Mucosa of rectum (tissue), 2 donors: ENCODE measurements at regions not wholly inside any gene's neighbourhood (a gene's known extent, or its start where the extent isn't known, plus 50 kb on each side); places are given as distances from the start of the nearest gene placed in this dataset.
"Not testable (repeated sequence)": the region's sequence is repeated elsewhere in the genome, so short reads cannot be mapped to it uniquely, and the experiment has no call there.

Experiments used
- H3K27ac ChIP-seq, 2 donors: one replicate each; pipeline ENCODE4 v1.7.0; 2013; ENCODE audit warnings: inconsistent platforms in 2 of 2, low read depth in 2 of 2, low read length in 2 of 2
- H3K27me3 ChIP-seq, 2 donors: one replicate each; pipeline ENCODE4 v1.7.0; 2013; ENCODE audit warnings: low read length in 2 of 2; ENCODE audit not compliant: control insufficient read depth in 2 of 2, insufficient read depth in 2 of 2
- H3K36me3 ChIP-seq, 2 donors: one replicate each; pipeline ENCODE4 v1.7.0; 2013; ENCODE audit warnings: low read length in 2 of 2; ENCODE audit not compliant: control insufficient read depth in 2 of 2, insufficient read depth in 2 of 2
- H3K4me1 ChIP-seq, 2 donors: one replicate each; pipeline ENCODE4 v1.7.0; 2013; ENCODE audit warnings: low read length in 2 of 2, mild to moderate bottlenecking in 1 of 2; ENCODE audit not compliant: control insufficient read depth in 2 of 2, insufficient read depth in 2 of 2
- H3K4me3 ChIP-seq, 2 donors: one replicate each; pipeline ENCODE4 v1.7.0; 2013; ENCODE audit warnings: low read length in 2 of 2
- H3K9ac ChIP-seq, 2 donors: one replicate each; pipeline ENCODE4 v1.7.0; 2013; ENCODE audit warnings: low read length in 2 of 2, low read depth in 1 of 2, mild to moderate bottlenecking in 1 of 2
- H3K9me3 ChIP-seq, 2 donors: one replicate each; pipeline ENCODE4 v1.7.0; 2013; ENCODE audit warnings: low read length in 2 of 2; ENCODE audit not compliant: control insufficient read depth in 2 of 2
- donor health status: healthy.
- donor health status: Normal muscosa, but diverticular disease.

GRCh38 chr1:96865731-96866685 lies 144.4 kb downstream of the PTBP2 start:
- Histone ChIP-seq H3K9ac (no peak overlapping the region), H3K4me1 (no peaks in the 10 kb centered on the region), H3K36me3 (no peaks in the 10 kb centered on the region), H3K4me3 (no peak overlapping the region), H3K9me3 (no peaks in the 10 kb centered on the region), H3K27ac (no peak overlapping the region), H3K27me3 (no peaks in the 10 kb centered on the region)

DNA sequence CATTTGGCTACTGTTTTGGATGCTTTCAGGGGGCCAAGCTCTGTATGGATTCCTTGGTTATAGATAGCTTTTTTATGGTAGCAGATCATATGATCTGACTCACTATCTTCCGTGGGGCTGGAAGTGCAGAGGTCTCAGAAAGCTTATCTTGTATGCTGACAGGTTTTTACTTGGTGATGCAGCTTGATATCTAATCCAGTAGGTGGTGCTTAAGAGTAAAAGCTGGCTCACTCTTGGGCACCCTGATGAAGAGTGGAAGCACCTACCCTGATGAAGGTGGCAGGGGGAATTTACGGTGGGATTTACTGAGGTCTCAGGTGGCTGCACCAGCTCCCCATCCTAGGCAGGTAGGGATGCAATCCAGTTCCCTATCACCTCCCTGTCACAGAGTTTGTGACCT lies 151.2 kb downstream of the PTBP2 start:
- no peaks in the 10 kb centered on the region for H3K4me1 ChIP-seq
- no peaks in the 10 kb centered on the region for H3K36me3 ChIP-seq
- H3K9ac ChIP-seq, result no peak overlapping the region
- no peaks in the 10 kb centered on the region for H3K9me3 ChIP-seq
- no peak overlapping the region for H3K27ac ChIP-seq
- H3K4me3 ChIP-seq, result no peak overlapping the region
- H3K27me3 ChIP-seq, result no peaks in the 10 kb centered on the region

GRCh38 chr1:96878640-96879039 lies 157.1 kb downstream of the PTBP2 start:
- Histone ChIP-seq H3K27ac (no peak overlapping the region), H3K4me3 (no peak overlapping the region), H3K9me3 (no peaks in the 10 kb centered on the region), H3K9ac (no peak overlapping the region), H3K27me3 (no peaks in the 10 kb centered on the region), H3K4me1 (no peaks in the 10 kb centered on the region), H3K36me3 (no peaks in the 10 kb centered on the region)

- H3K4me3 ChIP-seq, result no peak overlapping the region
- no peaks in the 10 kb centered on the region for H3K27me3 ChIP-seq
- no peaks in the 10 kb centered on the region for H3K36me3 ChIP-seq
- H3K9me3 ChIP-seq, result no peaks in the 10 kb centered on the region
- H3K9ac ChIP-seq, result no peak overlapping the region
- no peak overlapping the region for H3K27ac ChIP-seq
- no peaks in the 10 kb centered on the region for H3K4me1 ChIP-seq
These were observed 159.0 kb downstream of the PTBP2 start for GRCh38 chr1:96880626-96881025.

DNA sequence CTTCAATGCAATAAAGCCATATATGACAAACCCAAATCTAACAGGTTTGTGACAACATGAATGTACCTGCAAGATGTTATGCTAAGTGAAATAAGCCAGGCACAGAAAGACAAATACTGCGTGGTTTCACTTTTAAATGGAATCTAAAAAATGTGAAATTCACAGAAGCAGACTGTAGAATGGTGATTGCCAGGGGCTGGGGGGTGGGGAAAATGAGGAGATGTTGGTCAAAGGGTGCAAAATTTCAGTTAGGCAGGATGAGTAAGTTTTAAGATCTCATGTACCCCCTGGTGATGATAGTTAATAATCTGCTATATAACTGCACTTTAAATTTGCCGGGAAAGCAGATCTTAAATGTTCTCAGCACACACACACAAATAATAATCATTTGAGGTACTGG lies 160.5 kb downstream of the PTBP2 start:
- H3K4me3 ChIP-seq, result no peak overlapping the region
- H3K36me3 ChIP-seq, result no peaks in the 10 kb centered on the region
- H3K4me1 ChIP-seq, result no peaks in the 10 kb centered on the region

DNA sequence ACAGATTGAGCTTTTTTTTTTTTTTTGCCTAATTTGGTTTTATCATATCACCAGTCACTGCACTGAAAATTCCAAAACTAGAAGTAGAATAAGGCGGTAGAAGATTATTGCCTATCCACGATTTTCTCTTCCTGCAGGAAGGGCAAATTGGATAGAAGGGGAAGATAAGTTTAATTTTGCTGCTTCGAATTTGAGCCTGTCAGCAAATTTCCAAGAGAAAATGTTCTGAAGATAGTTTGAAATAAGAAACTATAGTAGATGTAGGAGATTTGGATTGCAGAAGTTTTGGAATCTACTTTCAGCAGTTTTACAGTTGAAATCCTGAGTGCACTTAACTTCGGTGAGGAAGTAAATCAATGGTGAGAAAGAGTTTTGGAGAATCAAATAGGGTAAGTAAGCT lies 164.9 kb downstream of the PTBP2 start:
- Histone ChIP-seq H3K9ac (no peak overlapping the region), H3K9me3 (no peaks in the 10 kb centered on the region), H3K27me3 (no peaks in the 10 kb centered on the region), H3K4me1 (no peaks in the 10 kb centered on the region), H3K27ac (no peak overlapping the region), H3K4me3 (no peak overlapping the region), H3K36me3 (no peaks in the 10 kb centered on the region)

More for the DNA sequence above, 160.5 kb downstream of the PTBP2 start:
- no peak overlapping the region for H3K27ac ChIP-seq
- no peak overlapping the region for H3K9ac ChIP-seq
- H3K27me3 ChIP-seq, result no peaks in the 10 kb centered on the region
- no peaks in the 10 kb centered on the region for H3K9me3 ChIP-seq

DNA sequence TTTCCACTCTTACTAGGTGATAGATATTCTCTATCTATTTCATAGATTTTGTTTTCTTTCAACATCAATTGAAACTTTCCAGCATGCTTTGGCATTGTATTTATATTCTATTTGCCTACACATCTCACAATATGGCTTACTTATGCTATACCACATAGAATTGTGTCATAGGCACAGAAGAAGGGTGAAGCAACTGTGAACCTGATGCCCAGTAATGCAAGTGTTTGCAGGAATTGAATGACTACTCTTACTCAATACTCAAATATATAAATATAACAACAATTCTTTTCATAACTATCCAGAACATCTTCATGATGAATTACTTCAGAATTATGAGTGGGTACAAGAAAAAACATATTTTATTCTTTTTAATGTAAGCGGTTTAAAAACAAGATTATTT lies 165.9 kb downstream of the PTBP2 start:
- Histone ChIP-seq H3K27ac (no peak overlapping the region), H3K4me1 (no peaks in the 10 kb centered on the region), H3K36me3 (no peaks in the 10 kb centered on the region), H3K27me3 (no peaks in the 10 kb centered on the region), H3K9me3 (no peaks in the 10 kb centered on the region), H3K9ac (no peak overlapping the region), H3K4me3 (no peak overlapping the region)

GRCh38 chr1:96901783-96902363 lies 180.3 kb downstream of the PTBP2 start:
- H3K4me3 ChIP-seq, result no peak overlapping the region
- no peaks in the 10 kb centered on the region for H3K4me1 ChIP-seq
- no peaks in the 10 kb centered on the region for H3K27me3 ChIP-seq
- no peak overlapping the region for H3K27ac ChIP-seq
- H3K36me3 ChIP-seq, result no peaks in the 10 kb centered on the region
- no peak overlapping the region for H3K9ac ChIP-seq
- H3K9me3 ChIP-seq, result peaks cover 5% of the 10 kb centered on the region in 2 donors

DNA sequence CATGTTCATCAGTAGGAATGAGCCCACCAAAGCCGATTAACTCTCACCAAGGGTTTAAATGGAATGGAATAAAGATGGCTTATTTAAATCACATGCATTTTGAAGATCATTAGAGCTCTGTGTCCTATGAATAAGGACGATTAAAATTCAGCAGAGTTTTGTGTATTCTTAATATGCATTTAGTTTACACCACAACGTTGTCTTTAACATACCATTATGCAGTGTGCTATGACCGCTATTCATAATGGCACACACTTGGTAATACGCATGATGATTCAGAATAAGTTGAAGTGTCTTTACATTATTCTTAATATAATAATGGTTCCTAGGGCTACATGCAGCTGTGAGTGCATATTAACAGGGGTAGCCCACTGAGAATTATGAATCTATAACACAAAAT lies 190.7 kb downstream of the PTBP2 start:
- H3K9ac ChIP-seq, result no peak overlapping the region
- H3K27ac ChIP-seq, result no peak overlapping the region
- no peak overlapping the region for H3K4me3 ChIP-seq
- H3K4me1 ChIP-seq, result no peaks in the 10 kb centered on the region
- H3K27me3 ChIP-seq, result no peaks in the 10 kb centered on the region
- H3K36me3 ChIP-seq, result no peaks in the 10 kb centered on the region
- no peaks in the 10 kb centered on the region for H3K9me3 ChIP-seq

DNA sequence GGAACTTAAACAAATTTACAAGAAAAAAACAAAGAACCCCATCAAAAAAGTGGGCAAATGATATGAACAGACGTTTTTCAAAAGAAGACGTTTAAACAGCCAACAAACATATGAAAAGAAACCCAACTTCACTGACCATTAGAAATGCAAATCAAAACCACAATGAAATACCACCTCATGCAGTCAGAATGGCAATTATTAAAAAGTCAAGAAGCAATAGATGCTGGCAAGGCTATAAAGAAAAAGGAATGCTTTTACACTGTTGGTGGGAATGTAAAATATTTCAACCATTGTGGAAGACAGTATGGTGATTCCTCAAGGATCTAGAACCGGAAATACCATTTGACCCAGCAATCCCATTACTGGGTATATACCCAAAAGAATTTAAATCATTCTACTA lies 194.1 kb downstream of the PTBP2 start:
- H3K4me1 ChIP-seq, H3K27ac ChIP-seq, H3K27me3 ChIP-seq, H3K9me3 ChIP-seq, H3K9ac ChIP-seq, H3K36me3 ChIP-seq, H3K4me3 ChIP-seq: not testable (repeated sequence)
